GM21367 (cell line): ENCODE measurements at regions not wholly inside any gene's neighbourhood (a gene's known extent, or its start where the extent isn't known, plus 50 kb on each side); places are given as distances from the start of the nearest gene placed in this dataset.

Experiments
- ATAC-seq: cut with Tn5 transposase; IDR thresholded peaks from one replicate; pipeline ENCODE4 v1.9.1; 2021; ENCODE audit not compliant: unreplicated experiment

DNA sequence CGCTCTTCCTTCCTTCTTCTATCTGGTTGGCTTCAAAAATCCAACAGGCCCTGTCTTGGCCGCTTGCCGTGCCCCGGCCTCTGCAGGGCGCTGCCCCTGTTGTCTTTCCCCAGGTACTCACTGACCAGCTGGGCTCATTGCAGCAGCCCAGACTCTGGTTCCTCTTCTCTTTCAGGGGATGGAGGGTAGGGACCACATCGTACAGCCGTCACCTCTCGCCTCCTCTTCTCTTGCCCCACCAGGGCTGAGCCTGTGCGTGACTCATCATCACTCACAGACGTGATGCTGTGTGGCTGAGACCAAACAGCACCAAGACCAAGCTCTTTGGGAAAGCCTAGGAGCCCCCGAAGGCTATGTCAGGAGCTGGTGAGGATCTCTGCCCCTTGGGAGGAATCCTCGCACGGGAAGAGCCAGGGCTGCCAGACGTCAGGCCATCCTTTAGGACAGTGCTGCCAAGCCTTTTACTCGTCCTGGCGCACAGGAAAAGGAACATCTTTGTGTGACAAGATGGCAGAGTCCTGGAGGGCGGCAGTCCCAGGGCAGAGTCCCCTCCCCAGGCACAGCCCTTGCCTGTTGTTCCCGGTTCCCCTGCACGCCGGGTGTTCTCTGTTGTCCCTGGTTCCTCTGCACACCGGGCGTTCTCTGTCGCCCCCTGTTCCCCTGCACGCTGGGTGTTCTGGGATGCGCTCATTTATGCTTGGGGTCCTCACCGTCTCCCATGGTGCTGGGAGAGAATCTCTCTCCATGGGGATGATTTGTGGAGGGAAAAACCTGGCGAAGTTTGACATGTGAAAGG lies 188.5 kb upstream of the SHH start:
- no peak for ATAC-seq

DNA sequence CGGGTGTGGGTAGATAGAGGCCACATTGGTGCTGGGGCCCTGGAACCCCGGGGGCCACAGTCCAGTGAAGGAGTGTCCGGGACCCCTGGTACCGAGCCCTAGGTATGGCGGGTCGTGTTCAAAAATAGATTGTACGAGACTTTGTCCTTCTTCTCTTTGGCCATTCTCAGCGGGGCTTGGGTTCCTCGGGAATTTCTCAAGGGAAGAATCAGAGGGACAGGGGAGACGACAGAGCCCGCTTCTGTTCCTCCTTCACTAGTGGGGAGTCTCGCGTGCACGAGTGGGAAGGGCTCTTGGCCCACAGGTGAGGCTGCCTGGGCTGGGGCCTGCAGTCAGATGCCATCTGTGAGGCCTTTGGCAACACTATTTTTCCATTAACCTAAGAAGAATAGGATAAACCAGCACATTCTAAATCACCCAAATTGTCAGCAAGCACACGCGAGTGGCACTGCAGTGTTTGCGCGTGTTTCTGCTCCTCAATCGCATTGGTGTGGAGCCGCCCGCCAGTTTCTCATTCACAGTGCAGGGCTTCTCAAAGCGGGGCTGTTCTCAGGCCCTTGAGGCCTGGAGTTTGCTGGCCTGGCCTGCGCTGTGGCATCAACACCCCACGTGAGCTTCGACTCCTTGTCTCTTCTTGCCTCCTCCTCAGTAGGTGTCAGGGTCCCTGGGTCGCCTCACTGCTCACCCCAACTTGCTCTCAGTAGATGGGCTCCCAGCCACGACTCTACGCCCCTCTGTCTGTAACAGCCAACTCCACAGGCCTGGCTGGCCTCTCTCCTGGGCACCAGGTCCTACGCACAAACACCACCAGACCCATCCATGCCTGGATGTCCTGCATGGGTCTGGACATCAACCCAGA lies 187.6 kb upstream of the SHH start:
- ATAC-seq, result no peak

DNA sequence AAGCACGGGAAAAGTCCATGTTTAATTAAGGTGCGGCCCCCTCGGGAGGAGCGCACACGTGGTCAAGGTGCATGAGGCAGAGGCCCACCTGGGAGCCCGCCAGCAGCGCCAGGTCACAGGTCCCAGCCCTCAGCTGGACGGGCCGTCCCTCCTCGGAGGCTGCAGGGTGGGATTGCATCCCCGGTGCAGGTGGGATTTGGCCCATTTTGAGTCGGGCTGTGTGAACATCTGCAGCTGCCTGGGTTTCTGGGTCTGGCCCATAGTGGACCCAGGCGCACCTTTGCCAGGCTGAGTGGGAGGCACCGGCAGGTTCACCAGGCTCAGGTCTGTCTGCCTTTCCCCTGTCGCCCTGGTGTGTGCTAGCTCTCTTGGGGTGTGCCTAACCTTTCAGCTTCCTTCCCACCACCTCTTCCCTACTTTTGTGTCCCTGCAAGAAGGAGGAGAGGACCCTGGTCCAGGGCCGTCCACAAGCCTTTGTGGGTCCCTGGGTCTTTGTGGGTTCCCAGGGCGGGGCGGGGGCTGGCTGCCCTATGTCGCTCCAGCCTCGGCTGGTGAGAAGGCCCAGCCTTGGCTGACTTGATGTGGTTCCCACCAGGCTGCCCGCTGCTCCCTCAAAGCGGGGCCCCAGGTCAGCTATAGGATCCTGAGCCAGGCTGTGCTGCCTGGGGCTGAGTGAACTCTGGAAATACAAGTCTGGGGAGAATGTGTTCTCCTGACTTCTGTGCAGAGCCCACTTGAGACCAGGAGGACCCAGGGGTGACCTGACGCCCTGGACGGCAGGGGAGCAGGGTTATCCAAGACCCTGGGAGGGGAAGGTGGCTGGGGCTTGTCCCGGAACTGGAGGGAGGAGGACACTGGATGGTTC lies 186.7 kb upstream of the SHH start:
- ATAC-seq, result no peak

DNA sequence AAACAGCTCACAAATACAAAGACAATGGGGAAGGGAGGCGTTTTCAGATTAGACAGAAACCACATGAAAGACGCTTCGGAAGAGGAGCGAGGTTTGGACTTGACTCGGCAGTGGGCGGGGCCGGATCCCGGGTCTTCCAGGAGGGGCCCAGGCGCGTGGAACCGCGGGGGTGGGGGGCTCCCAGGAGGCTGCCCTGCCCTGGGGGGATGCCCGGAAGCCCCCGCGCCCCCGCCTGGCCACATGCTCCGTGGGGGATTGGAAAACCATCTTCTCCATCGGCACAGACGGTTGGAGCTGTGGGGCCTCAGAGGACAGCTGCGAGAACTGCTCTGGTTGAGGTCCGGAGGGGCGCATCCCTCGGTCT lies 186.0 kb upstream of the SHH start:
- no peak for ATAC-seq

DNA sequence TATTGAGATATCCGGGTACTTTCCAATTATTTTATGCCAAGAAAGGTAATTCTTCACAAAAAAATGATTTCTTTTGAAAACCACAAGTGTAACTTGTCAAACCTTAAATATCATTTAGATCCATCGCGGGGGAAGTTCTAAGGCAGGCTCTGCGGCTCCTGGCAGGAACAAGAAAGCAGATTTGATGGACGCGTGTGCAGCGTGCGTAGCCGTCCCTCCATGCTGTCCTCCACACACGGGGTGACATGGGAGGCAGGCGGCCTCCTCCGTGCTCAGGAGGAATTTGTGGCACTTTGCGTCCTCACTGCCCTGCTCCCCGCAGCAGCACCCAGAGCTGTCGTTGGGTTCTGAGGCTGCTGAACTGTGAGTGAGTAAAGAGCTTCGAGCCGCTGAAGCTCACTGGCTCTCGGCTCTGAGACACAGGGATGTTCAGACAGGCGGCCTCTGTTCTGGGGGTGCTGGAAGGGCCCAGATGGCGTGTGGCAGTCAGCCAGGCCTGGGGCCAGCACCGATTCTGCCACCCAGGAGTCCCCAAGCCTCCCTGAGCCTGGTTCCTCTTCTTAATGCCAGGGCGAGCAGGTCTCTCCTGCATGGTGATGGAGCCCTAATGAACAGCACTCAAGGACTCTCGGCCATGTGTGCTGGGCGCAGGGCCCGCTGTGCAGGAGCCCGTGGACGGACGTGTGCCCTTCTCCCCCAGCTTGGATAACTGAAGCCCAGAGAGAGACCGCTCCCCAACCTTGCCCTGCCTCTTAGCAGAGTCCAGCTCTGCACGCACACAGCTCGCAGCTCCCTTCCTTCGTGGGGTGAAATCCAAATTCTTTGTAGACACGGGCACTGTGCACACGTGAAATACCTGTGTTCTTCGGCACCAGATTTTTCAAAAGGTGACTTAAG lies 185.4 kb upstream of the SHH start:
- ATAC-seq, result no peak

DNA sequence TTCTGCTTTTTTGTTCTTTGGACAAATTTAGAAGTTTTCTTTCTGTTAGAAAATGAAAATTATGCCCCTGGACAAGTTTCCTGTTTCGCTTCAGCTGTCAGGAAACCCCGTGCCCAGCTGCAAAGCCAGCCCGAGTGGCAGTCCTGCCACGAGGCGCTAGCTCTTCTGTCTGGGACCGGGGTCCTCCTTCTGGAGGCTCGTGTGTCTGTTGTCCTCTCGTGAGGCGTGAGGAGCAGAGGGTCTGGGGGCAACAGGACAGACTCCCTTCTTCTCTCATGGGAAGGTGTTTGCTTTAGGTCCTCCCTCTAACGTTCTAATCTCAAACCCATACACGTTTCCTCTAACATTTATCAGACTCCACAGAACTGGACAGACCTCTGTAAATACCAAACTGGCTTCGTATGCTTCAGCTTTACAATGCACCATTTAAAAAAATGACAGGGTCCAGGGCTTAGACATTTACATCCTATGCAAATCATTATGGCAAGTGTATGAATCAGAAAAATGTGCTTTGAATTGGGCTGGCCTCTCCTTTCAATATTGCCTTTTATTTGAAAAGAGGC lies 184.5 kb upstream of the SHH start:
- ATAC-seq, result no peak

DNA sequence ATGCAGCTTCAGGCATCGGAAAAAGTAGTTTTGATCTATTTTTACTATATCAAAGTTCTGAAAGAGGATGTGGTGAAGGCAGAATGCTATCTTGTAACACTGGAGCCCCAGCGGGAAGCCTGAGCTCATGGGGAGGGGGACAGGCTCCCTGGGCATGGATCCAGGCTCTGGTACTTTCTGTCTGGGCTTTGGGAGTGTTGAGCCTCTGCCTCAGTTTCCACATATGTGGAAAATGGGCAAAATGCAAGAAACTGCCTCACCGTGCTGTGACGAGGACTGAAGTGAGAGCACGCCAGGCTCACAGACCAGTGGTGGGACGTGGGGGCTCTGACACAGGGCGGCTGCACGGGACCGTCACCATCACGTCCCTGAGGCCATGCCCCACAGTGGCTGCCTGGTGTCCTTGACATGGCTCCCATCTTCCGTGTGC lies 182.9 kb upstream of the SHH start:
- ATAC-seq, result no peak

DNA sequence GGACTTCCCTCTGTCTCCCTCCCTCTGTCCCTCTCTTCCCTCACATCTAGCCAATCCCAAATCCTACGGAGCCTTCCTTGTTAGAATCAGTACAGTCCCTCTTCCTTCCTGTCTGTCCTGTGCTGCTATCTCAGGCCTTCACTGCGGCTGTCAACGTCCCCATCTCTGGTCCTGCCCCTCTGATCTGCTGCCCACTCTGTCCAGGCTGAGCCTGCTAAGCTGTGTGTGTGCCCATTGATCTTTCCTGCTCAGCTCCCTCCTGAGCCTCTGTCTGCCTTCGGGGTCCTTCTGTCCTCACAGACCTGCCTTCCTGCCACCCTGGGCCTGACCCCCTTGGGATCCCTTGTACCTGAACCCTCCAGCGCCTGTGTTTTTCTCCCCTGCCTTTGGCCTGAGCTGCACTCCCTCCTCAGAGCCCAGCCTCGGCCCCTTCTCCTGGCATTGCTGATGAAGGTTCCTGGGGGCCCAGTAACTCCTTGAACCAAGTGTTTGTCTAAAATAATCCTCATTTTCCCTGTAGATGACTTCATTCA lies 182.1 kb upstream of the SHH start:
- ATAC-seq, result no peak

DNA sequence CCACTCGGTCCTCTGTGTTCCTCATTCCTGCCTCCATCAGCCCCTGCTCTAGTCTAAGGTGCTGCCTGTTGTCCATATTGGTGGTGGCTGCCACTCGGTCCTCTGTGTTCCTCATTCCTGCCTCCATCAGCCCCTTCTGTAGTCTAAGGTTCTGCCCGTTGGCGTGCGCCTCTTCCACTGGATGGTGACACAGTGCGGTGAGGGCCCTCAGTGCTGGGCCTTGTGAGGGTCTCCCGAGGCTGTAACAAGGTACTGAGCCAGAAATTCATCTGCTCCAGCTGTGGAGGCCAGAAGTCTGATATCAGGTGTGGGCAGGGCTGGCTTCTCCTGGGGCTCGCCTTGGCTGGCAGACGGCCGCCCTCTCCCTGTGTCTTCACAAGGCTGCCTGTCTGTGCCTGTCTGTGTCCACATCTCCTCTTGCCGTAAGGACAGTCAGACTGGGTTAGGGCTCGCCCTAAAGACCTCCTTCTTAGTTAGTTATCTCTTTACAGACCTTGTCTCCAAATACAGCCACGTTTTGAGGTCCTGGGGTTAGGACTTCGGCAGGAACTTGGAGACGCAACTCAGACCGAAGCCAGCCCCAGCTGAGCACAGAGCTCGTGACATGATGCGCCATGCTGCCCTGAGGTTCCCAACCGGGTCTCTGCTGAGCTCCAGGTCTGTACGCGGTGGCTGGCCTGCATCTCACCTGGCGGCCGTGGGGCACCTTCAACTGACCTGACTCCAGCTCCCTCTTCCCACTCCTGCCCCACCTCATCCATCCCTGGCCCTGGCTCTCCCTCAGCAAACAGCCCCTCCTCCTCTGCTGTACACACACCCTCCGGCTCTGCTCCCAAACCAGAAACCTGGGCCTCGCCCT lies 181.4 kb upstream of the SHH start:
- ATAC-seq, result no peak

DNA sequence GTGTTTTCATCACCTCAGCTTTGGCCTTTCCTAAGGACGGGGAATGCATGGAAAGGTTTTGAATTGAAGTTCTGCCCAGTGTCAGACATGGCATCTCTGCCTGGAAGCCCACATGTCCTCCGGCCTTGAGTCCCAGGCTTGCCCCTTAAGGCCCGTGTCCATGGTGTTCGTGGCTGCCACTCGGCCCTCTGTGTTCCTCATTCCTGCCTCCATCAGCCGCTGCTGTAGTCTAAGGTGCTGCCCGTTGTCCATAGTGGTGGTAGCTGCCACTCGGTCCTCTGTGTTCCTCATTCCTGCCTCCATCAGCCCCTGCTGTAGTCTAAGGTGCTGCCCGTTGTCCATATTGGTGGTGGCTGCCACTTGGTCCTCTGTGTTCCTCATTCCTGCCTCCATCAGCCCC lies 180.7 kb upstream of the SHH start:
- ATAC-seq, result no peak

DNA sequence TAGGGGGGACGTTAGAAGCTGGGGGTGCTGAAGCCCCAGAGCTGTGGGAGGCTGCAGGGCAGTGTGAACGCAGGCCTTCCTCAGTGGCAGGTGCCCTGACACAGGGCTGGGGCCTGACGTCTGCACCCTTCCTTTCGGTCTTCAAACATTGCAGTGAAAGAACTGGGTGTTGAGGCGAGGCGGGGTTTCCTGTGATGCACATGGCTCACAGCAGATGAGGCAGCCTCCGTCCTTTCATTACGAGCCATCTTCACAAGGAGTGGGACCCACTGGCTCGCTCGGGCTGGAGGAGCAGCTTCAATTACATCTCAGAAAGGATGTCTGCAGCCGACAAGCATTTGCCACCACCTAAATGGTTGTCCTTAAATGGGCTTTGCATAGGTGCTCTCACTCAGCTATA lies 180.3 kb upstream of the SHH start:
- ATAC-seq, result no peak

DNA sequence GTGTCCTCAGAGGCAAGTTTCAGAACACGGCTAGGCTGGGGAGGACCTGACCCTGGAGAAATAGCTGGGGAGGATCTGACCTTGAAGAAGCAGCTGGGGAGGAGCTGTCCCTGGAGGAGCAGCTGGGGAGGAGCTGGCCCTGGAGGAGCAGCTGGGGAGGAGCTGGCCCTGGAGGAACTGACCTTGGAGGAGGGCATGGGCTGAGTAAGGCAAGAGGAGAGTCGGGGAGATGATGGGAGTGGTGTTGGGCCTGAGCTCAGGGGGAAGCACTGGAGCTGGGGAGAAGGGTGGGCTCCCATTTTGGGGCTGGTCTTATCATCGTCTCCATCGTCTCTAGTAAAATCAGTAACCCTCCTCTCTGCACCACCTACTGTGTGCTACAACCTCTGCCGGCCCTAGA lies 179.8 kb upstream of the SHH start:
- ATAC-seq, result no peak

DNA sequence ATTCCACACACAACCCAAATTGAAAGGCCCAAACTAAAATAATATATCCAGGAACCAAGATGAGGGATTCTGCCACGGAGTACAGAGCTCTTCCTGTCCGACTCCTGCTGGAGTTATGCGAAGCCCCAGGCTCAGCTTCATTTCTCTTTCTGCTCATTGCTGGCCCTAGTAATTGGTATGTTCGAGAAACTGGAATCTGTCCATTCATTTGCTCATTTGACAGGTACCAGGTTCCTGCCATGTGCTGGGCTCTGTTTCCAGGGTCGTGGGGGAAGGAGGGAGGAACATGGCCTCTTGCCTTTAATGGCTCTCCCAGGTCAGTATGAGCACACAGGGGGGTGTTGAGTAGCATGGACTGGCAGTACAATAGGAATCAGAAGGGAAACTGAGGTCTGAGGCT lies 179.2 kb upstream of the SHH start:
- ATAC-seq, result no peak

DNA sequence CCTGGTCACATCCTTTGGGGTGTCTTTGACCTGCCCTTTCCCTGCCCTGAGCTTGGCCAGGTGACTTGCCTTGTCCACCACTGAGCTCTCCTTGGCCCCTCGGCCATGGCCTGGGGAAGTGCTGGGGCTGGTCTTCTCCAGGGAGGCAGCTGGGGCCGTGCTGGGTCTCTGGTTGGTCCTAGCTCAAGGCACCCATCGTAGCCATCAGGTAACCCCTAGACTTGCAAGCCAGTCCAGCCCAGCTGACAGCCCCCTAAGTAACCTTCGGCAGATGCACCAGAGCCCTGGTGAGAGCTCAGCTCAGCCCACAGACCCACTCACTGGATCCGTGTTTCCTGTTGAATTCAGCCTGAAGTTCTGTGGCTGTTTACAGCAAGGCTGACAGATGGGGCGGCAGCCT lies 176.2 kb upstream of the SHH start:
- no peak for ATAC-seq

DNA sequence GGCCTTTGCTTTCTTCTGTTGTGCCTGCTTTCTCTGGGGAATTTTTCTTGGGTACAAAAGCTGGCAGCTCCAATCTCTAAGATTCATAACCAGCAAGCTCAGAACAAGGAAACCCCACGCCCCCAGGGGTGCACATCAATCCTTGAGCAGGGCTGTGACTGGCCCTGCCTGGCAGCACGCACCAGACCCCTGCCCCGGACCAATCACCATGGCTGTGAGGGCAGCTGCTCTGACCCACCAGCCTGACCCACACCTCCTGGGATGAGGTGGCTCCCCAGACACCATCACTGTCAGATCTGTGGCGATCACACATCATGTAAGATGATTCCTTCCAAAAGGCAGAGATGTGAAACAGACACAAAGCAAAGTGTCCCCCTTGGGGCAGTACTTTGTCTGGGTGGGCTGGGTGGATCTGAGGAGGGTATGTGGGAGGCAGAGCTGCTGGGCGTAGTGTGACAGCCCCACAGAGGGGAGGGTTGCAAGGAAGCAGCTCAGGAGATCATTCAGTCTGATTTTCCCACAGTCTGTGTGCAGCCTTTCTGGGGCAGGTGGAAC lies 175.5 kb upstream of the SHH start:
- ATAC-seq, result no peak

DNA sequence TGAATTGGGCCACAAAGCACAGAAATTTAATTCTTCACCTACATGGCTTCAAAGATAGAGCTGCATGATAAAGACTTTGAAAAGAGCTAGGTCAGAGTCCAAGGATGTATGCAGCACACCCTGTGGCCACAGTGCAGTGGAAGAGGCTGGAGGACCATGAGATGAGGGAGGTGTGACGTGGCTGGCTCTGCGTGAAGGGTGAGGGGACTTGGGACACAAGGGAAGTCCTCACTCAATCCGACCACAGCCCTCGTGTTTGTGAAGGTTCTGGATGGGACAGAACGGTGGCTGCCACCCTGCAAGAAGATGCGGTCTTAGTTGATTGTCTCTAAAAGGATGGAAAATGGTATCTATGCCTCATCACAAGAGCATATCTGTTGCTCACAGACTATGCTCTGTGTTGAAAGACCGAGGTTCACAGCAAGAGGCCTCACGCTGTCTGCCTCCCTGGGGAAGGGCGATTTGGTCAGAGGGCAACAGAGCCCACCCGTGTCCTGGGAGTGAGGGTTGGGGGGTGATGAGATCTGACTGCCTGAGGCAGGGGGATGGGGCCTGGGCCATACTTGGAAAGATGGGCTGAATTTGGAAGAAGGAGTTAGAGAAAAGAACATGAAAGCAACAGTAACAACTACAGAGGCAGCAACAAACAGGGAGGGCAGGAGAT lies 174.4 kb upstream of the SHH start:
- no peak for ATAC-seq

DNA sequence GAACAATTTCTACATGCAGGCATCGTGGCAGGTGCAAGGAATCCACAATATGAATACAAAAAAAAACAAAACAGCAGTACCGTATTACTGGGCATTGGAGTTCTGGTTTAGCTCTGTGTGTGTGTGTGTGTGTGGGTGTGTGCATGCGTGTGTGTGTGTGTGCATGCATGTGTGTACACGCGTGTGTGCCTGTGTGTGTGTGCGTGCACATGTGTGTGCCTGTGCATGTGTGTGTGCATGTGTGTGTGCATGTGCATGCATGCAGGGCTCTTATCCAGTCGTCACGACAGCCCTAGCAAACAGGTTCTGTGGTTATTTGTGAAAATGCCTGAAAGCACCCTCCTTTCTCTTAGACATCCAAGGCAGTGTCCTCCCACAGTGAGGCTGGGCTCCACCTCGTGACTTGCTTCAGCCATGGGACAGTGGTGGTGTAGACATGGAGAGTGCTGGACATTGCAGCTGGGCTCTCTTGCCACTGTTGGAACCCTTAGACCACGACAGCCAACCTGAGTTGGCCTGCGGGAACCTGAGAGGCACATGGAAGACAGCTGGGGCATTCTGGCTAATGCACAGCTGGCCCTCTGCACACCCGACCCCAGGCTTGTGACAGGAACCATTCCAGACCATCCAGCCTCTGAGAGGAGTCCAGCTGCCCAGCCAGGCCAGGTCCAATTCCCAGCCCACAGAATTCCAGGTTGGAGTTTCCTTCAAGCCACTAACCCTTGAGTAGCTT lies 173.4 kb upstream of the SHH start:
- ATAC-seq, result no peak
